ENCODE measurements at regions not wholly inside any gene's neighbourhood (a gene's known extent, or its start where the extent isn't known, plus 50 kb on each side); places are given as distances from the start of the nearest gene placed in this dataset.

DNA sequence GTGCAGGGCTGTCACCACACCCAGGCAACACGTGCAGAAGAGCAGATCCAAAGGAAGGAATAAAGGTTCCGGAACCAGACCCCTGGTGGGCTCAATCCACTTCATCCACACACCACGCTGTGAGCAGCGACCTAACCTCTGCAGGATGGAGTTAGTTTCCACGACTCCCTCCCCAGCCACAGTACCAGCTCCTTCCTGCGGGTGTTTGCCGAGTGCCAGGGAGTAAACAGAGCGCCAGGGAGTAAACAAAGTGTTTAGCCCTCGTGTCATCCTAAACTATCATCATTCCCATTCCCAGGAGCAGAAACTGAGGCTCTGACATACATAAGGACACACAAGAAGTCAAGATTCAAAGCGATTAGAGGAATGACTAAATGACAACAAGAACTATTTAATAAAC is 261.3 kb downstream of the MN1 start:
- FAIRE-seq, result no peak
- Histone ChIP-seq H3K36me3 (ENCODE audit: control insufficient read depth in 2 of 2, extremely low read depth in 1 of 2, insufficient read depth in 2 of 2, low read length in 2 of 2) (no peaks in the 10 kb centered on the region), H2AFZ (ENCODE audit: control insufficient read depth, low read length) (no peak overlapping the region), H3K4me2 (ENCODE audit: control insufficient read depth, extremely low read depth, insufficient read depth, low read depth, low read length) (no peak overlapping the region), H3K27me3 (ENCODE audit: control insufficient read depth, extremely low read depth, insufficient read depth, low read length) (no peaks in the 10 kb centered on the region), H3K4me3 (ENCODE audit: control insufficient read depth in 2 of 3, extremely low read depth in 1 of 3, insufficient read depth in 2 of 3, low read depth in 1 of 3, low read length in 3 of 3) (no peak overlapping the region), H3K9me1 (ENCODE audit: control insufficient read depth, extremely low read depth, insufficient read depth, low read length) (no peaks in the 10 kb centered on the region), H3K9ac (ENCODE audit: control insufficient read depth, extremely low read depth, insufficient read depth, low read length) (no peak overlapping the region), H4K20me1 (ENCODE audit: control insufficient read depth, extremely low read depth, insufficient read depth, low read length) (no peaks in the 10 kb centered on the region), H3K79me2 (ENCODE audit: control insufficient read depth, insufficient read depth, low read length) (no peaks in the 10 kb centered on the region), H3K9me3 (ENCODE audit: control insufficient read depth, low read depth, low read length) (no peaks in the 10 kb centered on the region), H3K4me1 (ENCODE audit: control insufficient read depth, extremely low read depth, insufficient read depth, low read length) (no peaks in the 10 kb centered on the region), H3K27ac (ENCODE audit: control insufficient read depth, insufficient read depth, low read length) (no peak overlapping the region)
- TF ChIP-seq, protein P1, sequence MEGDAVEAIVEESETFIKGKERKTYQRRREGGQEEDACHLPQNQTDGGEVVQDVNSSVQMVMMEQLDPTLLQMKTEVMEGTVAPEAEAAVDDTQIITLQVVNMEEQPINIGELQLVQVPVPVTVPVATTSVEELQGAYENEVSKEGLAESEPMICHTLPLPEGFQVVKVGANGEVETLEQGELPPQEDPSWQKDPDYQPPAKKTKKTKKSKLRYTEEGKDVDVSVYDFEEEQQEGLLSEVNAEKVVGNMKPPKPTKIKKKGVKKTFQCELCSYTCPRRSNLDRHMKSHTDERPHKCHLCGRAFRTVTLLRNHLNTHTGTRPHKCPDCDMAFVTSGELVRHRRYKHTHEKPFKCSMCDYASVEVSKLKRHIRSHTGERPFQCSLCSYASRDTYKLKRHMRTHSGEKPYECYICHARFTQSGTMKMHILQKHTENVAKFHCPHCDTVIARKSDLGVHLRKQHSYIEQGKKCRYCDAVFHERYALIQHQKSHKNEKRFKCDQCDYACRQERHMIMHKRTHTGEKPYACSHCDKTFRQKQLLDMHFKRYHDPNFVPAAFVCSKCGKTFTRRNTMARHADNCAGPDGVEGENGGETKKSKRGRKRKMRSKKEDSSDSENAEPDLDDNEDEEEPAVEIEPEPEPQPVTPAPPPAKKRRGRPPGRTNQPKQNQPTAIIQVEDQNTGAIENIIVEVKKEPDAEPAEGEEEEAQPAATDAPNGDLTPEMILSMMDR (optimal IDR thresholded peaks at IDR 0.05 in 1 of 3, IDR thresholded peaks at IDR 0.05 in 1 of 3, conservative IDR thresholded peaks at IDR 0.05 in 1 of 3; ENCODE audit: extremely low read depth in 1 of 3, insufficient read depth in 2 of 3, low read length in 3 of 3), result no peak
- TF ChIP-seq EZH2 (IDR thresholded peaks at IDR 0.05; ENCODE audit: low read length), result no peak
- dilution Hi-C loops (cut with MboI; ENCODE audit: extremely low pct_ligation_motif_present, low sequenced_read_pairs), result no loop called here
- DNase-seq (ENCODE audit: low read depth, low spot score), result no peak

DNA sequence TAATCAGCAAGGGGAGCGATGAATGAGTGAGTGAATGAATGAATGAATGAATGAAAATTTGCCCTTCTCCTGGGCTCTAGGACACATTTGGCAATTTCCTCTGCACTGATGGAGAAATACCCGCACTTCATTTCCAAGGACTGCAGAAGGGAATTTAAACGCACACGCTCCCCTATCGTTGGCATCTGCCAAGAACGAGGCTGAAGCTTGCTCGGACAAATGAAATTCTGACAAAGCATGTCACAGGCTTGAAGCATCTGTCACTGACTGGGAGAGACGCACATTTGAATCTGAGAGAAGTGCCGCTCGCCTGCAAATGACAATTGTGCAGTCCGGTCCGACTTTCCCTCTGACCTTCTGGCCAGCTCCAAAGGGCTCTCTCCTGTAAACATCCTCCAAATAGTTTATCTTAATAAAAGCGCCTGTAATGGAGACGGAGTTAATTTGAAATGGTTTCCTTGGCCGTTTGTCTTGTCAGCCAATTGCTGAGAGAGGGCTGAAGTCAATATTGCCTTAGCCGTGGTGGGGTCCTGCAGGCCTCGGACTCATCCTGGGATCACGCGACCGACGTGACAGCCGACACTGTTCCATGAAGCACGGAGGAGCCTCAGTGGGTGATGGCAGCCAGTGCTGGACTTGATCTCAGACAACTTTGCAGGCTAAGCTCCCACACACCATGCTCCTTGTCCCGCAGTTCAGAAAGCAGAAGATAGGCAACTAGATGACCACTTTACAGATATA is 260.7 kb downstream of the MN1 start:
- FAIRE-seq (no peak), DNase-seq (ENCODE audit: low read depth, low spot score) (no peak)
- Histone ChIP-seq H3K27ac (ENCODE audit: control insufficient read depth, insufficient read depth, low read length) (no peak overlapping the region), H3K9me3 (ENCODE audit: control insufficient read depth, low read depth, low read length) (no peaks in the 10 kb centered on the region), H3K9me1 (ENCODE audit: control insufficient read depth, extremely low read depth, insufficient read depth, low read length) (no peaks in the 10 kb centered on the region), H3K9ac (ENCODE audit: control insufficient read depth, extremely low read depth, insufficient read depth, low read length) (no peak overlapping the region), H3K27me3 (ENCODE audit: control insufficient read depth, extremely low read depth, insufficient read depth, low read length) (no peaks in the 10 kb centered on the region), H3K4me3 (ENCODE audit: control insufficient read depth in 2 of 3, extremely low read depth in 1 of 3, insufficient read depth in 2 of 3, low read depth in 1 of 3, low read length in 3 of 3) (no peak overlapping the region), H3K79me2 (ENCODE audit: control insufficient read depth, insufficient read depth, low read length) (no peaks in the 10 kb centered on the region), H3K36me3 (ENCODE audit: control insufficient read depth in 2 of 2, extremely low read depth in 1 of 2, insufficient read depth in 2 of 2, low read length in 2 of 2) (no peaks in the 10 kb centered on the region), H2AFZ (ENCODE audit: control insufficient read depth, low read length) (no peak overlapping the region), H3K4me1 (ENCODE audit: control insufficient read depth, extremely low read depth, insufficient read depth, low read length) (no peaks in the 10 kb centered on the region), H4K20me1 (ENCODE audit: control insufficient read depth, extremely low read depth, insufficient read depth, low read length) (no peaks in the 10 kb centered on the region), H3K4me2 (ENCODE audit: control insufficient read depth, extremely low read depth, insufficient read depth, low read depth, low read length) (no peak overlapping the region)
- dilution Hi-C loops (cut with MboI; ENCODE audit: extremely low pct_ligation_motif_present, low sequenced_read_pairs), result no loop called here
- TF ChIP-seq, protein P1 (optimal IDR thresholded peaks at IDR 0.05 in 1 of 3, IDR thresholded peaks at IDR 0.05 in 1 of 3, conservative IDR thresholded peaks at IDR 0.05 in 1 of 3; ENCODE audit: extremely low read depth in 1 of 3, insufficient read depth in 2 of 3, low read length in 3 of 3), result no peak
- TF ChIP-seq EZH2 (IDR thresholded peaks at IDR 0.05; ENCODE audit: low read length), result no peak

All from keratinocyte (primary cell).